OCI-LY3 (cell line): ENCODE measurements at regions not wholly inside any gene's neighbourhood (a gene's known extent, or its start where the extent isn't known, plus 50 kb on each side); places are given as distances from the start of the nearest gene placed in this dataset.

ENCODE experiments used
- H2AFZ ChIP-seq: fragments of 200-600, 300-600 bp; shearing (Covaris generic); 2 replicates; pipeline ENCODE4 v1.6.0; 2014; ENCODE audit warnings: antibody characterized with exemption, low read depth, low read length
- H3K27ac ChIP-seq: fragments of 200-600, 300-600 bp; sonication (generic); 2 replicates; pipeline ENCODE4 v1.5.1; 2014; ENCODE audit warnings: mild to moderate bottlenecking, low read length, moderate library complexity, mixed read lengths
- H3K27me3 ChIP-seq: fragments of 200-600, 300-600 bp; sonication (generic); 2 replicates; pipeline ENCODE4 v1.6.1; 2014; ENCODE audit warnings: low read depth, low read length, mixed read lengths
- H3K36me3 ChIP-seq: fragments of 200-600, 300-600 bp; sonication (generic); replicated peaks from 2 replicates; pipeline ENCODE3; 2014; ENCODE audit warnings: low read depth, low read length, mixed read lengths
- H3K4me1 ChIP-seq: fragments of 300-600, 200-600 bp; sonication (generic); 2 replicates; pipeline ENCODE4 v1.6.1; 2014; ENCODE audit warnings: low read length, mixed read lengths
- H3K4me2 ChIP-seq: fragments of 200-600, 300-600 bp; sonication (generic); 2 replicates; pipeline ENCODE4 v1.6.1; 2014; ENCODE audit warnings: low read length, mixed read lengths
- H3K4me3 ChIP-seq: fragments of 300-600, 200-600 bp; sonication (generic); 2 replicates; pipeline ENCODE4 v1.5.1; 2014; ENCODE audit warnings: antibody characterized with exemption, mild to moderate bottlenecking, low read length, moderate library complexity
- H3K79me2 ChIP-seq: fragments of 300-600, 200-600 bp; shearing (Covaris generic); 2 replicates; pipeline ENCODE4 v1.6.1; 2014; ENCODE audit warnings: mild to moderate bottlenecking, low read length, mixed read lengths
- H3K9ac ChIP-seq: fragments of 300-600, 200-600 bp; shearing (Covaris generic); 2 replicates; pipeline ENCODE4 v1.6.0; 2014; ENCODE audit warnings: mild to moderate bottlenecking, low read length, moderate library complexity
- H3K9me3 ChIP-seq: fragments of 200-600, 300-600 bp; shearing (Covaris generic); 2 replicates; pipeline ENCODE4 v1.6.1; 2014; ENCODE audit warnings: low read length, mixed read lengths; ENCODE audit not compliant: insufficient read depth
- H4K20me1 ChIP-seq: fragments of 200-600, 300-600 bp; sonication (generic); 2 replicates; pipeline ENCODE4 v1.6.1; 2016; ENCODE audit warnings: low read length, mixed read lengths; ENCODE audit not compliant: insufficient read depth
- EZH2phosphoT487 ChIP-seq: fragments of 200-600 bp; shearing (Covaris generic); IDR thresholded peaks from 2 replicates; pipeline ENCODE4 v1.6.1; 2018; ENCODE audit warnings: antibody characterized with exemption, mixed run types, low read depth
- TF ChIP-seq, protein P1 (sequence below): fragments of 200-600, 300-600 bp; sonication (generic); IDR thresholded peaks from 2 replicates; pipeline ENCODE4 v1.5.1; 2014; ENCODE audit warnings: antibody characterized with exemption, low read length, low read depth

DNA sequence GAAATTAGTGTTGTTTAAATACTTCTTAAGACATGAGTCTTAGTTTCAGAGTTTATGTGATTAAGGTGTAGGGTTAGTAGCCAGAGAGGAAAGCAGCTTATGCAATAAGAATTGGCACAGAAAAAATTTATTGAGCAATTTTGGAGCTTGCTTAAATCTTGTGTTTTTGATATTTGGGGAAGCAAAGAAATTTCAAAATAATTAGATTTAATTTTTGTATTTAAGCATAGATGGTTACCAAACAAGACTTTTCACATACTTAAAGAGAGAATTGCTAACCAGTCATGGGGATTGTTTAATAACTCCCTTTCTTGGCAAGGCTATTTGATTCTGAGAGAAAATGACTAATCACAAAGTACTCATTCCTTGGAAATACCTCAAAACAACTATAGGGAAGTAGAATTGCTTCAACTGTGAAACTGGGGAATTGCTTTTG is 202.0 kb upstream of the GRID2 start:
- H3K4me1 ChIP-seq: peaks cover 9% of the 10 kb centered on the region
- H3K4me3 ChIP-seq: no peak overlapping the region
- TF ChIP-seq EZH2phosphoT487: no peak
- TF ChIP-seq, protein P1, sequence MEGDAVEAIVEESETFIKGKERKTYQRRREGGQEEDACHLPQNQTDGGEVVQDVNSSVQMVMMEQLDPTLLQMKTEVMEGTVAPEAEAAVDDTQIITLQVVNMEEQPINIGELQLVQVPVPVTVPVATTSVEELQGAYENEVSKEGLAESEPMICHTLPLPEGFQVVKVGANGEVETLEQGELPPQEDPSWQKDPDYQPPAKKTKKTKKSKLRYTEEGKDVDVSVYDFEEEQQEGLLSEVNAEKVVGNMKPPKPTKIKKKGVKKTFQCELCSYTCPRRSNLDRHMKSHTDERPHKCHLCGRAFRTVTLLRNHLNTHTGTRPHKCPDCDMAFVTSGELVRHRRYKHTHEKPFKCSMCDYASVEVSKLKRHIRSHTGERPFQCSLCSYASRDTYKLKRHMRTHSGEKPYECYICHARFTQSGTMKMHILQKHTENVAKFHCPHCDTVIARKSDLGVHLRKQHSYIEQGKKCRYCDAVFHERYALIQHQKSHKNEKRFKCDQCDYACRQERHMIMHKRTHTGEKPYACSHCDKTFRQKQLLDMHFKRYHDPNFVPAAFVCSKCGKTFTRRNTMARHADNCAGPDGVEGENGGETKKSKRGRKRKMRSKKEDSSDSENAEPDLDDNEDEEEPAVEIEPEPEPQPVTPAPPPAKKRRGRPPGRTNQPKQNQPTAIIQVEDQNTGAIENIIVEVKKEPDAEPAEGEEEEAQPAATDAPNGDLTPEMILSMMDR: no peak
- H3K79me2 ChIP-seq: no peaks in the 10 kb centered on the region
- no peak overlapping the region for H2AFZ ChIP-seq
- H3K4me2 ChIP-seq: no peak overlapping the region
- no peaks in the 10 kb centered on the region for H3K36me3 ChIP-seq
- no peaks in the 10 kb centered on the region for H3K27me3 ChIP-seq
- no peak overlapping the region for H3K27ac ChIP-seq
- no peaks in the 10 kb centered on the region for H3K9me3 ChIP-seq
- no peaks in the 10 kb centered on the region for H4K20me1 ChIP-seq
- no peak overlapping the region for H3K9ac ChIP-seq

DNA sequence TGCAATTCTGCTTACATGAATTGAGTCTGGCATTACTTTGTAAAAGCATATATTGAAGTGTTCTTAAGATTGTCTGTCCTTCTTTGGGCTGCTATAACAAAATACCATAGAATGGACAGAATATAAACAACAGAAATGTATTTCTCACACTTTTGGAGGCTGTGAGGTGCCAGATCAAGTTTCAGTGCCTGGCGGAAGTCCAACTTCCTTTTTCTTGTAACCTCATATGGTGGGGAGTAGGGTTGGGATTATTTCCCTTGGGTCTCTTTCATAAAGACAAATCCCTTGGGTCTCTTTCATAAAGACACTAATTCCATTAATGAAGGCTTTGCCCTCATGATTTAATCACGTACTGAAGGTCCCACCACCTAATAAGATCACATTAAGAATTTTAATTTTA is 199.3 kb upstream of the GRID2 start:
- H3K9me3 ChIP-seq: no peaks in the 10 kb centered on the region
- no peaks in the 10 kb centered on the region for H3K36me3 ChIP-seq
- no peaks in the 10 kb centered on the region for H4K20me1 ChIP-seq
- no peaks in the 10 kb centered on the region for H3K27me3 ChIP-seq
- H3K4me1 ChIP-seq: peaks cover 9% of the 10 kb centered on the region
- H3K79me2 ChIP-seq: no peaks in the 10 kb centered on the region
- no peak overlapping the region for H3K27ac ChIP-seq
- no peak overlapping the region for H3K4me2 ChIP-seq
- no peak overlapping the region for H3K4me3 ChIP-seq
- TF ChIP-seq, protein P1: no peak
- H2AFZ ChIP-seq: no peak overlapping the region
- H3K9ac ChIP-seq: no peak overlapping the region

DNA sequence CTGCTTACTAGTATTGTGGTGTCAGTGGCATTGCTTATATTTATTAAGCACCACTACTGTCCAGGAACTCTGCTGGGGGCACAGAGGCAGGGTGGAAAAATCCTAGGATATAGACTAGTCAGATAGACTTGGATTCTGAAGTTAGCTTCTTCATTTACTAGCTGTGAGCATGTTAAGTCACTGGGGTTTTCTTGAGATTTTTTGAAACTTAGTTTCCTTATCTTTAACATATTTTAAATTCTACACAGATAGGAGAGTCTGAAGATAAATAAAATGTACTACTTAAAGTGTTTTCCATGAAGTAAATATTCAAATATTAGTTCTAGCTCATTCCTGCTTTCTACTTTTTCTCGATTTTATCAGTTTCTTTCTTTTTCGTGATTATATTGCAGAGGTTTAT is 196.9 kb upstream of the GRID2 start:
- H3K4me1 ChIP-seq: peaks cover 9% of the 10 kb centered on the region
- TF ChIP-seq, protein P1: no peak
- no peak for TF ChIP-seq EZH2phosphoT487
- H2AFZ ChIP-seq: no peak overlapping the region
- no peaks in the 10 kb centered on the region for H3K27me3 ChIP-seq
- H3K36me3 ChIP-seq: no peaks in the 10 kb centered on the region
- no peak overlapping the region for H3K4me3 ChIP-seq
- H4K20me1 ChIP-seq: no peaks in the 10 kb centered on the region
- no peaks in the 10 kb centered on the region for H3K9me3 ChIP-seq
- H3K79me2 ChIP-seq: no peaks in the 10 kb centered on the region
- H3K27ac ChIP-seq: no peak overlapping the region
- no peak overlapping the region for H3K9ac ChIP-seq
- no peak overlapping the region for H3K4me2 ChIP-seq

DNA sequence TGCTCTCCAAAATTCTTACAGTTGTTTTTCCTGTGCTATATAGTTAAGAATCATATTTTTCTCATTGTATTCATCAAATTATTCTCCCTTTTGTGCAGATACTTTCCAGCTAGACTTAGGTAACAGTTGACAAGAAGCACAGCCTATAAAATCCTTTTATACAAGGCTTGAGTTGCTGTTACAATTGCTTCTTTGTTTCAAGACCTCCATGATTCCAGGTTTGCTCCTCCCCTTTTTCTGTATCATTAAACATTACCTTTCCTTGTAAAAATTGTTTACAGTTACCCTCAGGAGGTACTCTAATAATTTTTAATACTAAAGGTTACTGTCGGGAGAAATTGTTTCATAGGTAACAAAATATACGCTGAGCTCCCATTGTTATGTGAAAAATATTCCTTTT is 192.3 kb upstream of the GRID2 start:
- H3K27me3 ChIP-seq: no peaks in the 10 kb centered on the region
- no peaks in the 10 kb centered on the region for H3K4me1 ChIP-seq
- no peak overlapping the region for H3K4me3 ChIP-seq
- no peak overlapping the region for H3K27ac ChIP-seq
- no peak overlapping the region for H2AFZ ChIP-seq
- no peaks in the 10 kb centered on the region for H4K20me1 ChIP-seq
- no peak for TF ChIP-seq EZH2phosphoT487
- TF ChIP-seq, protein P1: no peak
- H3K79me2 ChIP-seq: no peaks in the 10 kb centered on the region
- H3K9me3 ChIP-seq: no peaks in the 10 kb centered on the region
- no peak overlapping the region for H3K4me2 ChIP-seq
- H3K9ac ChIP-seq: no peak overlapping the region
- H3K36me3 ChIP-seq: no peaks in the 10 kb centered on the region
